ENCODE measurements at regions not wholly inside any gene's neighbourhood (a gene's known extent, or its start where the extent isn't known, plus 50 kb on each side); places are given as distances from the start of the nearest gene placed in this dataset.
A peak's percentile ranks its signal among the peaks of the same experiment; 100 is the strongest.

GRCh38 chr7:88689821-88690220 is 69.7 kb upstream of the ZNF804B start:
- FAIRE-seq (no peak), DNase-seq (ENCODE audit: low read depth, low spot score) (peak; percentile 36)
- dilution Hi-C loops (cut with MboI; ENCODE audit: extremely low pct_ligation_motif_present, low sequenced_read_pairs) (no loop called here), intact Hi-C loops (cut with micrococcal nuclease) (loop anchor here (5.0 kb wide), 1 partner anchor 1667 kb away; no protein-coding TSS in a partner anchor)
- no peaks in the 10 kb centered on the region for H4K20me1 ChIP-seq (replicated peaks; ENCODE audit: control insufficient read depth, extremely low read depth, insufficient read depth, low read length)
- H3K79me2 ChIP-seq (ENCODE audit: control insufficient read depth, insufficient read depth, low read length): no peaks in the 10 kb centered on the region
- H3K9me1 ChIP-seq (replicated peaks; ENCODE audit: control insufficient read depth, extremely low read depth, insufficient read depth, low read length): no peaks in the 10 kb centered on the region
- H3K9me3 ChIP-seq (replicated peaks; ENCODE audit: control insufficient read depth, insufficient read depth, low read length): no peaks in the 10 kb centered on the region
- no peak overlapping the region for H2AFZ ChIP-seq (ENCODE audit: low read depth, low read length)
- POLR2A ChIA-PET: no interaction called here
- no peak overlapping the region for H3K9ac ChIP-seq (replicated peaks; ENCODE audit: extremely low read depth, insufficient read depth, low read length)
- no TSS peak for BruUV-seq (replicated peaks)
- H3K27ac ChIP-seq (ENCODE audit: insufficient read depth, low read depth, low read length): no peak overlapping the region
- H3K4me2 ChIP-seq (ENCODE audit: insufficient read depth, low read length): no peak overlapping the region
- no peaks in the 10 kb centered on the region for H3K36me3 ChIP-seq (ENCODE audit: control insufficient read depth in 2 of 2, extremely low read depth in 1 of 2, insufficient read depth in 2 of 2, low read length in 2 of 2)
- H3K4me1 ChIP-seq (ENCODE audit: control insufficient read depth, extremely low read depth, insufficient read depth, low read length): no peaks in the 10 kb centered on the region
- CTCF ChIA-PET: no interaction called here
- TF ChIP-seq POLR2A (IDR thresholded peaks at IDR 0.05; ENCODE audit: low read depth, low read length) (no peak), GATA2 (IDR thresholded peaks at IDR 0.05; ENCODE audit: insufficient read depth, insufficient read length, low read depth, low read length) (no peak), MYC (IDR thresholded peaks at IDR 0.05; ENCODE audit: low read depth, low read length) (no peak), EZH2 (IDR thresholded peaks at IDR 0.05; ENCODE audit: borderline replicate concordance, low read depth, low read length, severe bottlenecking) (no peak), POLR2AphosphoS5 (IDR thresholded peaks at IDR 0.05; ENCODE audit: insufficient read depth, low read depth, low read length) (no peak), FOS (IDR thresholded peaks at IDR 0.05; ENCODE audit: borderline replicate concordance, insufficient read depth, low read length) (no peak), MAX (IDR thresholded peaks at IDR 0.05; ENCODE audit: insufficient read depth, insufficient read length) (no peak), JUN (IDR thresholded peaks at IDR 0.05; ENCODE audit: borderline replicate concordance, insufficient read depth, insufficient read length, low read depth) (no peak)
- TF ChIP-seq, protein P1, sequence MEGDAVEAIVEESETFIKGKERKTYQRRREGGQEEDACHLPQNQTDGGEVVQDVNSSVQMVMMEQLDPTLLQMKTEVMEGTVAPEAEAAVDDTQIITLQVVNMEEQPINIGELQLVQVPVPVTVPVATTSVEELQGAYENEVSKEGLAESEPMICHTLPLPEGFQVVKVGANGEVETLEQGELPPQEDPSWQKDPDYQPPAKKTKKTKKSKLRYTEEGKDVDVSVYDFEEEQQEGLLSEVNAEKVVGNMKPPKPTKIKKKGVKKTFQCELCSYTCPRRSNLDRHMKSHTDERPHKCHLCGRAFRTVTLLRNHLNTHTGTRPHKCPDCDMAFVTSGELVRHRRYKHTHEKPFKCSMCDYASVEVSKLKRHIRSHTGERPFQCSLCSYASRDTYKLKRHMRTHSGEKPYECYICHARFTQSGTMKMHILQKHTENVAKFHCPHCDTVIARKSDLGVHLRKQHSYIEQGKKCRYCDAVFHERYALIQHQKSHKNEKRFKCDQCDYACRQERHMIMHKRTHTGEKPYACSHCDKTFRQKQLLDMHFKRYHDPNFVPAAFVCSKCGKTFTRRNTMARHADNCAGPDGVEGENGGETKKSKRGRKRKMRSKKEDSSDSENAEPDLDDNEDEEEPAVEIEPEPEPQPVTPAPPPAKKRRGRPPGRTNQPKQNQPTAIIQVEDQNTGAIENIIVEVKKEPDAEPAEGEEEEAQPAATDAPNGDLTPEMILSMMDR (IDR thresholded peaks at IDR 0.05; ENCODE audit: extremely low read depth in 1 of 2, insufficient read depth in 1 of 2, low read depth in 1 of 2, low read length in 2 of 2): no peak
- no peak overlapping the region for H3K4me3 ChIP-seq (replicated peaks in 1 of 3; ENCODE audit: insufficient read depth in 1 of 3, low read depth in 1 of 3, low read length in 3 of 3)
- no peaks in the 10 kb centered on the region for H3K27me3 ChIP-seq (ENCODE audit: control insufficient read depth in 2 of 2, insufficient read depth in 2 of 2, low read length in 2 of 2)
